CD8-positive, alpha-beta memory T cell (primary cell): ENCODE measurements at regions not wholly inside any gene's neighbourhood (a gene's known extent, or its start where the extent isn't known, plus 50 kb on each side); places are given as distances from the start of the nearest gene placed in this dataset.

Experiments
- CTCF ChIA-PET: fragments of 350-600 bp; sonication (Branson Sonifier 250); formaldehyde crosslinking; loops from one replicate; lab custom pipeline; 2021; ENCODE audit warnings: antibody characterized with exemption; lab: Charles Lee
- POLR2A ChIA-PET: fragments of 350-600 bp; sonication (Branson Sonifier 250); formaldehyde crosslinking; loops from one replicate; lab custom pipeline; 2021; ENCODE audit warnings: antibody characterized with exemption; lab: Charles Lee
- DNase-seq, 5 donors: peaks; one replicate each; pipeline versions ENCODE4 v3.0.0 to v3.0.0-alpha.2; 2020 to 2022; ENCODE audit warnings: mixed read lengths in 1 of 5
- H3K27ac ChIP-seq: one replicate; pipeline ENCODE4 v1.7.0; 2013; ENCODE audit warnings: low read depth, mild to moderate bottlenecking, low read length, moderate library complexity
- H3K27me3 ChIP-seq: 2 replicates; pipeline ENCODE4 v1.7.0; 2013; ENCODE audit warnings: low read length, mild to moderate bottlenecking; ENCODE audit not compliant: insufficient read depth, poor library complexity, severe bottlenecking
- H3K36me3 ChIP-seq: 2 replicates; pipeline ENCODE4 v1.7.0; 2013; ENCODE audit warnings: mild to moderate bottlenecking, low read length, moderate library complexity; ENCODE audit not compliant: insufficient read depth
- H3K4me1 ChIP-seq: 2 replicates; pipeline ENCODE4 v1.7.0; 2013; ENCODE audit warnings: mild to moderate bottlenecking, low read length, moderate library complexity; ENCODE audit not compliant: insufficient read depth
- H3K4me3 ChIP-seq: 2 replicates; pipeline ENCODE4 v1.7.0; 2013; ENCODE audit warnings: mild to moderate bottlenecking, low read length
- H3K9me3 ChIP-seq: 2 replicates; pipeline ENCODE4 v1.7.0; 2013; ENCODE audit warnings: mild to moderate bottlenecking, low read length
- H3K27ac Mint-ChIP-seq, 8 donors: one replicate each; pipeline ENCODE4 v1.8.0; 2020 to 2021; ENCODE audit warnings: mixed read lengths in 8 of 8, mild to moderate bottlenecking in 6 of 8, inconsistent platforms in 3 of 8, moderate library complexity in 3 of 8
- H3K27me3 Mint-ChIP-seq, 2 donors: one replicate each; pipeline ENCODE4 v1.8.0; 2020 to 2021; ENCODE audit warnings: mixed read lengths in 2 of 2, mild to moderate bottlenecking in 1 of 2, moderate library complexity in 1 of 2
- H3K36me3 Mint-ChIP-seq, 3 donors: one replicate each; pipeline ENCODE4 v1.8.0; 2020 to 2021; ENCODE audit warnings: mixed read lengths in 3 of 3, inconsistent platforms in 1 of 3, mild to moderate bottlenecking in 1 of 3
- H3K4me1 Mint-ChIP-seq, 3 donors: one replicate each; pipeline ENCODE4 v1.8.0; 2020 to 2021; ENCODE audit warnings: mixed read lengths in 3 of 3, inconsistent platforms in 1 of 3, mild to moderate bottlenecking in 1 of 3
- H3K4me3 Mint-ChIP-seq, 7 donors: one replicate each; pipeline ENCODE4 v1.8.0; 2020 to 2021; ENCODE audit warnings: mixed read lengths in 7 of 7, mild to moderate bottlenecking in 6 of 7, moderate library complexity in 4 of 7, inconsistent platforms in 2 of 7
- H3K9me3 Mint-ChIP-seq, 5 donors: one replicate each; pipeline ENCODE4 v1.8.0; 2020 to 2022; ENCODE audit warnings: mixed read lengths in 5 of 5, mild to moderate bottlenecking in 3 of 5, moderate library complexity in 2 of 5, inconsistent platforms in 1 of 5

GRCh38 chr20:6533761-6534479, 233.6 kb upstream of the BMP2 start:
- H3K36me3 ChIP-seq, result no peaks in the 10 kb centered on the region
- H3K9me3 Mint-ChIP-seq, result peaks cover 0 to 16% (median 5%) of the 10 kb centered on the region in 5 donors
- H3K4me1 ChIP-seq, result no peaks in the 10 kb centered on the region
- POLR2A ChIA-PET, result no interaction called here
- no peak overlapping the region for H3K4me3 Mint-ChIP-seq
- no peak overlapping the region for H3K27ac Mint-ChIP-seq
- no peaks in the 10 kb centered on the region for H3K27me3 Mint-ChIP-seq
- no peaks in the 10 kb centered on the region for H3K36me3 Mint-ChIP-seq
- no peak for DNase-seq
- CTCF ChIA-PET, result no interaction called here
- no peak overlapping the region for H3K4me3 ChIP-seq
- H3K27ac ChIP-seq, result no peak overlapping the region
- no peaks in the 10 kb centered on the region for H3K9me3 ChIP-seq
- H3K4me1 Mint-ChIP-seq, result no peaks in the 10 kb centered on the region
- no peaks in the 10 kb centered on the region for H3K27me3 ChIP-seq

DNA sequence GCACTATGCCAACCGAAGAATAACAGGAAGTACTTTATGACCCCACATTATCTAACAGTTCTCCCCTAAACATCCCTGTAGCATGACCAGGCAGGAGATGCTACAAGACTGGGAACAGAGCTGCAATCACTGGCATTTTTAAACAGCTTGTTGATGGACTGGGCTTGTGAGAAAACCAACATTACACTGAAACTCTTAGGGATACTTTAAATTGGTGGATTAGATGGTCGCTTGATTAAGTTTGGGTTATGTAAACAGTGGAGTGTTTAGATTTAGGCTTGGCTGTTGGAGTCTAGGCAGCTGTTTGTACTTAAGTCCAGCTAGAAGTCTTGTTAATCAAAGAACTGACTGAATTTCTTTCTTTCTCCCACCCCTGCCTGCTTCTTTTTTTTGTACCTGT, 234.1 kb upstream of the BMP2 start:
- H3K4me1 Mint-ChIP-seq, result no peaks in the 10 kb centered on the region
- CTCF ChIA-PET, result no interaction called here
- H3K36me3 Mint-ChIP-seq, result no peaks in the 10 kb centered on the region
- H3K9me3 Mint-ChIP-seq, result peaks cover 0 to 13% (median 5%) of the 10 kb centered on the region in 5 donors
- no peak overlapping the region for H3K4me3 Mint-ChIP-seq
- no peaks in the 10 kb centered on the region for H3K27me3 Mint-ChIP-seq
- Histone ChIP-seq H3K27me3 (no peaks in the 10 kb centered on the region), H3K9me3 (no peaks in the 10 kb centered on the region), H3K27ac (no peak overlapping the region), H3K4me3 (no peak overlapping the region), H3K4me1 (no peaks in the 10 kb centered on the region), H3K36me3 (no peaks in the 10 kb centered on the region)
- H3K27ac Mint-ChIP-seq, result no peak overlapping the region
- no peak for DNase-seq
- POLR2A ChIA-PET, result no interaction called here

DNA sequence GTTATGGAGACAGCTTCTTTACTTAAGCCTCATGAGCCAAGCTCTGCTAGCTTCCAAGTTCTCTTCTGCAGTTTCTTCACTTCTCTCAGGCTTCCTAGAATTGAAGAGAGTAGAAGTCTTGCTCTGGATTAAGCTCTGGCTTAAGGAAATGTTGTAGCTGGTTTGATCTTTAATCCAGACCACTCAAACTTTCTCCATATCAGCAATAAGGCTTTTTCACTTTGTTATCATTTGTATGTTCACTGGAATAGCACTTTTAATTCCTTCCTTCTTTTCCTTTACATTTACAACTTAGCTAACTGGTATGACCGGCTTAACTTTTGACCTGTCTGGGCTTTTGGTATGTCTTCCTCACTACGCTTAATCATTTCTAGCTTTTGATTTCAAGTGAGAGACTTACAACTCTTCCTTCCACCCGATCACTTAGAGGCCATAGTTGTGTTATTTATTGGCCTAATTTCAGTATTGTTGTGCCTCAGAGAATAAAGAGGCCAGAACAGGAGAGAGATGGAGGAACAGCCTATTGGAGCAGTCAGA, 236.6 kb upstream of the BMP2 start:
- Histone ChIP-seq H3K4me3 (no peak overlapping the region), H3K4me1 (no peaks in the 10 kb centered on the region), H3K27me3 (no peaks in the 10 kb centered on the region), H3K27ac (no peak overlapping the region), H3K36me3 (no peaks in the 10 kb centered on the region), H3K9me3 (no peaks in the 10 kb centered on the region)
- ChIA-PET CTCF (no interaction called here), POLR2A (no interaction called here)
- no peaks in the 10 kb centered on the region for H3K4me1 Mint-ChIP-seq
- no peak overlapping the region for H3K27ac Mint-ChIP-seq
- DNase-seq, result no peak
- peaks cover 1 to 13% (median 4%) of the 10 kb centered on the region in 5 donors for H3K9me3 Mint-ChIP-seq
- H3K27me3 Mint-ChIP-seq, result peaks cover 0 to 2% of the 10 kb centered on the region in 2 donors
- no peak overlapping the region for H3K4me3 Mint-ChIP-seq
- H3K36me3 Mint-ChIP-seq, result no peaks in the 10 kb centered on the region

DNA sequence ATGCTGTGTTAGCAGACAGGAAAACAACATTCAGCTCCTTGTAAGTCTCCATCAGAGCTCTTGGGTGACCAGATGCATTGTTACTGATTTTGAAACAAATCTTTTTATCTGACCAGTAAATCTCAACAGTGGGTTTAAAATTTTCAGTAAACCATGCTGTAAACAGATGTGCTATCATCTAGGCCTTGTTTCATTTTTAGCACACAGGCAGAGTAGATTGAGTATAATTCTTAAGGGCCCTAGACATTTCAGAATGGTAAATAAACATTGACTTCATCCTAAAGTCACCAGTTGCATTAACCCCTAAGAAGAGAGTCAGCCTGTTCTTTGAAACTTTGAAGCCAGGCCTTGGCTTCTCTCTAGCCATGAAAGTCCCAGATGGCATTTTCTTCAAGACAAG, 237.2 kb upstream of the BMP2 start:
- no peaks in the 10 kb centered on the region for H3K27me3 ChIP-seq
- no peaks in the 10 kb centered on the region for H3K9me3 ChIP-seq
- no peak for DNase-seq
- peaks cover 0 to 2% of the 10 kb centered on the region in 2 donors for H3K27me3 Mint-ChIP-seq
- no peak overlapping the region for H3K27ac Mint-ChIP-seq
- peaks cover 2 to 13% (median 4%) of the 10 kb centered on the region in 5 donors for H3K9me3 Mint-ChIP-seq
- POLR2A ChIA-PET, result no interaction called here
- H3K36me3 Mint-ChIP-seq, result no peaks in the 10 kb centered on the region
- CTCF ChIA-PET, result no interaction called here
- no peaks in the 10 kb centered on the region for H3K36me3 ChIP-seq
- H3K27ac ChIP-seq, result no peak overlapping the region
- no peak overlapping the region for H3K4me3 ChIP-seq
- H3K4me3 Mint-ChIP-seq, result no peak overlapping the region
- H3K4me1 ChIP-seq, result no peaks in the 10 kb centered on the region
- H3K4me1 Mint-ChIP-seq, result no peaks in the 10 kb centered on the region

DNA sequence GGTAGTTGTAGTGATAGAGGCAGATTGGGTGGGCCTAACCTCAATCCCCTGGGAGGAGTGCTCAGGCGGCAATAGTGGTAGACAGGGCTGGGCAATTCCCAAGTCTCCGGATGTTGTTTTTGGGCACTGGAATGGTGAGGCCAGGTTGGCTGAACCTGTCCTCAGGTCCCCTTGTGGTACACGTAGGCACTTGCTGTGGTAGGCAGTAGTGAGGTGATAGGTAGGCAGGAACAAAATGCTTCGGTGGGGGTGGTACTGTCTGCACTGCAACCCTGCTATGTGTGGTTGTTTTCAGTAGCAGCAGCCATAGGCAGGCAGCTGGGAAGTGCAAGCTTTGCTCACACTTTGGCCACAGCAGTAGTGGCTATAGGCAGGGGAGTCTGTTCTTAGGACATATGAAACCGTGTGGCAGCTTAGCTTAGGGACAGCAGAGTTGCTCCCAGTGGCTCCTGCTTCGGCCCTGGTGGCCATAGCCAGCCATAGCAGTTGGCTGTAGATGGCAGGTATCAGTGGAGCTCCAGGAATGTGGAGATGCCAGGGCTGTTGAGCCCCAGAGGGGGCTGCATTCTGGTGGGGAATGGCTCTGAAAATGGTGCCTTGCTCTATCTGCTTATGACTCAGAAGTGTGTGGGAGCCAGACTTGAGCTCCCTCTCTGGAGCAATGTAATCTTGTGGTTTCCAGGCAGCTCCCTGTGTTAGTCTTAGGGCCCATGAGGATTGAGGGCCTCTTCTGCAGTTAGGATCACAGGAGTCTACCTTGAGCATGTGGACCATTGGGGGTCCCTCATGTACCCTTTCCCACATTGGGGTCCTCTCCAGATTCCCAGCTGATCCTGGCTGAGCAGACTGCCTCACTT, 241.8 kb upstream of the BMP2 start:
- CTCF ChIA-PET, result no interaction called here
- H3K9me3 ChIP-seq, result no peaks in the 10 kb centered on the region

DNA sequence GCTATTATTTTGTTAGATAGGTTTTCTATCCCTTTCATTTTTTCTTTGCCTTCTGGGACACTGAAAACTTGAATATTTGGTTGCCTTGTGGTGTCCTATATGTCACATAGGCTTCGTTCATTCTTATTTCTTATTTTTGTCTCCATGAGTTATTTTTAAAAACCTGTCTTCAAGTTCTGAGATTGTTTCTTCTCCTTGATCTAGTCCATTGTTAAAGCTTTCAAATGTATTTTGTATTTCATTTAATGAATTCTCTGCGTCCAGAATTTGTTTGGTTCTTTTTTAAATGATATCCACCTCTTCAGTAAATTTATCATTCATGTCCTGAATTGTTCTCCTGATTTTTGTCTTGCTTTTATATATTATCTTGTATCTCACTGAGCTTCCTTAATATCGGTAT, 243.2 kb upstream of the BMP2 start:
- no peak overlapping the region for H3K4me3 ChIP-seq
- POLR2A ChIA-PET, result no interaction called here
- Mint-ChIP-seq H3K27ac (no peak overlapping the region), H3K4me1 (no peaks in the 10 kb centered on the region), H3K9me3 (peaks cover 15 to 25% (median 16%) of the 10 kb centered on the region in 5 donors), H3K36me3 (peaks cover 0 to 2% (median 0%) of the 10 kb centered on the region in 3 donors), H3K27me3 (peaks cover 0 to 2% of the 10 kb centered on the region in 2 donors), H3K4me3 (no peak overlapping the region)
- H3K27ac ChIP-seq, result no peak overlapping the region
- CTCF ChIA-PET, result interaction anchor here (1.4 kb wide), 1 partner anchor 9 kb away, joined by 3 read pairs; no protein-coding TSS in a partner anchor
- no peak for DNase-seq
- no peaks in the 10 kb centered on the region for H3K4me1 ChIP-seq
- H3K36me3 ChIP-seq, result no peaks in the 10 kb centered on the region
- H3K27me3 ChIP-seq, result no peaks in the 10 kb centered on the region
- no peaks in the 10 kb centered on the region for H3K9me3 ChIP-seq

More for the DNA sequence above, 241.8 kb upstream of the BMP2 start:
- peaks cover 0 to 2% of the 10 kb centered on the region in 2 donors for H3K27me3 Mint-ChIP-seq
- no peaks in the 10 kb centered on the region for H3K4me1 Mint-ChIP-seq
- no peak overlapping the region for H3K27ac Mint-ChIP-seq
- no peak for DNase-seq
- POLR2A ChIA-PET, result no interaction called here
- Histone ChIP-seq H3K36me3 (no peaks in the 10 kb centered on the region), H3K27ac (no peak overlapping the region), H3K4me3 (no peak overlapping the region), H3K4me1 (no peaks in the 10 kb centered on the region), H3K27me3 (no peaks in the 10 kb centered on the region)
- peaks cover 16 to 34% (median 17%) of the 10 kb centered on the region in 5 donors for H3K9me3 Mint-ChIP-seq
- H3K4me3 Mint-ChIP-seq, result no peak overlapping the region
- peaks cover 0 to 2% (median 0%) of the 10 kb centered on the region in 3 donors for H3K36me3 Mint-ChIP-seq

DNA sequence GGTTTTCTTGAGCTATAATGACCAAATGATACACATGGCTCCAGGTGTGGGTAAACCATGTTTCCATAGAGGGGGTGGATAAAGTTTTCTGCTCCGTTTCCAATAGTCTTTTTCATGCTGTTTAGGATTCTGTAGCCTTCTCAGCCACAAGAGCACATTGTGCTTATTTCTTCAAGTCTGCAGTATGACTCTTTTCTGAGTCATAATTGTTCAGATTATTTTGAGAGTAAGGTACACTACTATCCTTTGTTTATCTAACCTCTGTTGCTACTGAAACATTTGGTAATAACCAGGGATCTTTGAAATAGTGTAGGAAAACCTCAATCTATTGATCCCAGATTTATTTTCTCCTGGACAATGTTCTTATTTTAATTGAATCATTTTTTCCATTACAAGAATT, 247.9 kb upstream of the BMP2 start:
- H3K9me3 ChIP-seq, result no peaks in the 10 kb centered on the region

GRCh38 chr20:6515261-6515660, 252.2 kb upstream of the BMP2 start:
- no peaks in the 10 kb centered on the region for H3K36me3 ChIP-seq
- H3K27me3 Mint-ChIP-seq, result no peaks in the 10 kb centered on the region
- no peak overlapping the region for H3K4me3 ChIP-seq
- H3K27ac ChIP-seq, result no peak overlapping the region
- no peak overlapping the region for H3K27ac Mint-ChIP-seq
- H3K27me3 ChIP-seq, result no peaks in the 10 kb centered on the region
- DNase-seq, result no peak
- H3K9me3 Mint-ChIP-seq, result peaks cover 0 to 17% (median 4%) of the 10 kb centered on the region in 5 donors
- no peaks in the 10 kb centered on the region for H3K36me3 Mint-ChIP-seq
- H3K9me3 ChIP-seq, result no peaks in the 10 kb centered on the region
- ChIA-PET POLR2A (no interaction called here), CTCF (interaction anchor here (1.1 kb wide), 1 partner anchor 8 kb away, joined by 3 read pairs; no protein-coding TSS in a partner anchor)
- no peak overlapping the region for H3K4me3 Mint-ChIP-seq
- H3K4me1 ChIP-seq, result no peaks in the 10 kb centered on the region
- no peaks in the 10 kb centered on the region for H3K4me1 Mint-ChIP-seq

More for the DNA sequence above, 247.9 kb upstream of the BMP2 start:
- Histone ChIP-seq H3K27me3 (no peaks in the 10 kb centered on the region), H3K36me3 (no peaks in the 10 kb centered on the region), H3K4me3 (no peak overlapping the region), H3K4me1 (no peaks in the 10 kb centered on the region), H3K27ac (no peak overlapping the region)
- H3K36me3 Mint-ChIP-seq, result no peaks in the 10 kb centered on the region
- DNase-seq, result no peak
- POLR2A ChIA-PET, result no interaction called here
- no peak overlapping the region for H3K27ac Mint-ChIP-seq
- no peaks in the 10 kb centered on the region for H3K27me3 Mint-ChIP-seq
- peaks cover 6 to 36% (median 9%) of the 10 kb centered on the region in 5 donors for H3K9me3 Mint-ChIP-seq
- CTCF ChIA-PET, result no interaction called here
- no peak overlapping the region for H3K4me3 Mint-ChIP-seq
- no peaks in the 10 kb centered on the region for H3K4me1 Mint-ChIP-seq
